RKO (cell line): ENCODE measurements at regions not wholly inside any gene's neighbourhood (a gene's known extent, or its start where the extent isn't known, plus 50 kb on each side); places are given as distances from the start of the nearest gene placed in this dataset.

Experiments
- DNase-seq: peaks from one replicate; pipeline ENCODE4 v3.0.0-alpha.2; 2016; ENCODE audit warnings: low spot score

DNA sequence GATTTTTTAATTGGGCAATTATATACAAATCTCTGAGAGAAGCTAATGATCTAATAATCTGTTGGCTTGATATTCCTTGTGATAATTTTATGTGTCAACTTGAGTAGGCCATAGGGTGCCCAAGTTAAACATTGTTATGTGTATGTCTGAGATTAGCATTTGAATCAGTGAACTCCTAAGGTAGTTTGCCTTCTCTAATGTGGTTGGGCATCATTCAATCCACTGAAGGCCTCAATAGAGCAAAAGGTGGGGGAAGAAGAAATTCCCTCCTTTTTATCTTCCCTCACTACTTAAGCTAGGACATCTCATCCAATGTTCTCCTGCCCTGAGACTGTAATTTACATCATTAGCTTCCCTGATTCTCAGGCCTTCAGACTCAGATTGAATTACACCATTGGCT lies 394.5 kb downstream of the LMO4 start:
- DNase-seq, result no peak

DNA sequence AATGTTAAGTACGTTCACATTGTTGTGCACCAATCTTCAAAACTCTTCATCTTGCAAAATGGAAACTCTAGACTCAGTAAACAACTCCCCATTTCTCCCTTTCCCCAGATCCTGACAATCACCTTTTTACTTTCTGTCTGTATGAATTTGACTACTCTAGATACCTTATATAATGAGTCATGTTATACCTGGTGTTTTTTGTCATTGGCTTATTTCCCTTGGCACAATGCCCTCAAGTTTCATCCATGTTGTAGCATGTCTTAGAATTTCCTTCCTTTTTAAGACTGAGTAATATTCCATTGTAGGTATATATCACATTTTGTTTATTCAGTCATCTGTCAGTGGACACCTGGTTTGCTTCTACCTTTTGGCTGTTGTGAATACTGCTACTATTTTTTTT lies 399.5 kb downstream of the LMO4 start:
- no peak for DNase-seq

- DNase-seq, result peak; percentile 0
Measured at GRCh38 chr1:87730274-87731216, 401.9 kb downstream of the LMO4 start.

- no peak for DNase-seq
Measured at GRCh38 chr1:87733386-87733785, 404.7 kb downstream of the LMO4 start.

GRCh38 chr1:87735750-87736149 lies 407.1 kb downstream of the LMO4 start:
- no peak for DNase-seq

DNA sequence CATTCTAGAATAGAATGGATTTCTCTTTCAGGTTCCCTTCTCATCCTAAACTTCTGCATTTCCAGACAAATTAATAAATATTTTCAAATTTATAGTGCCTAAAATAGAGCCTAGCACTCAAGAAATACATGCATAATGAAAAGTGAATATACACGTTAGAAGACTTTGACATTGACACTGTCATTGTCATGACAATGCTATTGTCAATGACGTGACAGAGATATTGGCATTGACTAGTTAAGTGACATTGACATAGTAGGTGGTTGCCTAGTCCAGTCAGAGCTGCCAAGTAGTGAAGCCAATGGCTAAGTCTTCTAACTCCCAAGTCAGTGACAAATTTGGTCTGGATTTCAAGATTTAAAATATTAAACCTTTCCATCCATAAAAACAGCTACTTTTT lies 410.5 kb downstream of the LMO4 start:
- no peak for DNase-seq

DNA sequence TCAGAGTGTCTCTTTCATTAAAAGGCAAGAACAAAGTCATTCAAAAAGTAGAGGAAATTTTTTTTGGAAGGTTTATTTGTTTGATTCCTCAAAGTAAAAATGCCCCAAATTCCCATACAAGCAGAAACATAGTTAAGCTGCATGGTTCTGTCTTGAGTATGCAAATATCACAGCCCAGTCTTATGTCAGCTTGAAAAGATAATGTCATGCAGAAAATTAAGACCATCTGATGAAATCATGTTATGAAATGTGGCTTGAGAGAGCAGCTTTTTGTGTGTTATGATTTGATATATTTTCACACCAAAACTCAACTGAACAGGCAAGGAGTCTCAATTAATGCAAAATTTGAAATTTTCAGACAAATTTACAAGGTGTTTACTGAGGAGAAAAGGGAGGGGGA lies 411.0 kb downstream of the LMO4 start:
- DNase-seq, result no peak

DNA sequence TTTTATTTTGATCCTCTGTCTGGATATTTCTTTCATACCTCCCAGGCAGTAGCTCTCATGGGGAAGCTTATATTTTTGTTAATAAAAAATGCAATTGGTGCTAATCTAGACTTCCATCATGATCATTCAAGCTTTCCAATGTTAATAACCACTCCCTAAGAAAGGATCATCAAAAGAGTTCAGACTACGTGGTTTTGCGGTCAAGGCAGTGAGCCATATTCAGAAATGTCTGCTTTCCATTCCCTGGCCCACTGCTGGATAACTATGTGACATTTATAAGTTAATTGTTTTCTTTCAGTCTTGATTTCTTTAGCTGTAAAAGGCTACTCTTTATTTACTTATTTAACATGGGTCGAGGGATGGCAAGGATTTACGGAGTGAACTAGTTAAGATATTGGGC lies 414.6 kb downstream of the LMO4 start:
- DNase-seq, result no peak

DNA sequence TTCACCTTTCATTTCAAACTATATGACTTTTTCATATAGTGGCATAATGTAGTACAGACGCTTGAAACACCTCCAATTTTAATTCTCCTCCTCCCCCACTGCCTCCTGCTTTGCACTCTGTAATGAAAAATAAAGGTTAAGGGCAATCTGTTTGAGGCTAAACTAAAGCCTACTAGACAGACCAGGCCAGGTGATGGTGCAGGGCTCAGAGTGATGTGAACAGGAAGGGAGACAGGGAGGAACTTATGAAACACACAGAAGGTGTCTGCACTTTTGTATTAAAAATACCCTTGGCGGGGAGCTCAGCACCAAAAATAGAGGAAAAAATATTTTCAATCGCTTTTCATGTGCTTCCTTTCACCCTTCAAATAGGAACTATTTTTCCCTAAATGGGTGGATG lies 415.4 kb downstream of the LMO4 start:
- DNase-seq, result no peak

GRCh38 chr1:87744763-87745162 lies 416.1 kb downstream of the LMO4 start:
- DNase-seq, result no peak

- no peak for DNase-seq
Measured at GRCh38 chr1:87753366-87753765, 424.7 kb downstream of the LMO4 start.

DNA sequence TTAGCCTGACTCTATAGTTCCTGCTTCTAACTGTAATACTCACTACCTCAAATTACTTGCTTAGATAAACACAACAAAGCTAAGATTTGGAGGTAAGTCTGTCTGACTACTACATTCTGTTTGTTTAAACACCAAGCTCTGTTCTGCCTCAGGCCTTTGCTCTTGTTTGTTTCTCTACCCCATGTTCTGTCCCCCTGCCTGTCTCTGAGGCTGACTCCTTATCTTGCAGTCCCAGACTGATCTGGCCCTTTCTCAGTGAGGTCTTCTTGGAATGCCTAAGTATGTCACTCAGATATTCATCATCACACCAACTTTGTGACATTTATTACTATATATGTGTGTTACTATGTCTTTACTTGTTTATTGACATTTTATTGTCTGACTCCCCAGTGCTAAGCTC lies 425.5 kb downstream of the LMO4 start:
- DNase-seq, result no peak

- no peak for DNase-seq
Measured at GRCh38 chr1:87757676-87758075, 429.0 kb downstream of the LMO4 start.

- no peak for DNase-seq
Measured at GRCh38 chr1:87759421-87760087, 430.9 kb downstream of the LMO4 start.

DNA sequence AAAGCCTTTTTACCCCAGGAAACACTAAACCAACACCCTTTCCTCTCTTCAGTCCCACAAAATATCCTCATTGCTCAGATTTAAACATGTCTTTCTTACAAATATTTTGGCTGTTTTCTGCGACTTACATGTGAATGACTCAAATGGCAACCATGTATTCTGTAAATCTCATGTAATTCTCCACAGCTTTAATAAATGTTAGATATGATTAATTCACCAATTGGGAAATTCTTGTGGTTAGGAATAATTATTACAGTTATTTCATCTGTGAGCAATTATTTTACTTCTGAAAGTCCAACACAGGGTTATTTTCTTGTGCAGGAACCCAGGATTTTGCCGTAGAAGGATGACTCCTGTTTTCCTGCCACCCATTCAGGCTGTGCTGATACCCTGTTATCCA lies 431.5 kb downstream of the LMO4 start:
- DNase-seq, result no peak

DNA sequence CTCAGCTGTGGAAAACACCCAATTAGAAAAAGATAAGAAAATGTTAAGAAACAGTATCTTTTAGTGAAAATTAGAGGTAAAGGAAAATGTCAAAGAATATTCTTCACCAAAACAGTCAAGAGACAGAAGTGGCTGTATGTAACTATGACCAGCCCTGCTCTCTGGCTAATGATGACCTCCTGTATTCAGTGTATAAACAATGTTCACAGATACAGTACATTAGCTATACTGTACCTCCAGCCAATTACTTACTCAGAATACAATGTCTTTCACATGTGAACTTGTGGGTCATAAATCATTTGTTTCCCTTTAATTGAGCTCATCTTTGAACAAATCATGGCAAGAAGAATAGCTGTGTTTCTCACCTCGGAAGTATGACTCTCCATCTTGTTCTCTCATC lies 432.0 kb downstream of the LMO4 start:
- DNase-seq, result no peak

DNA sequence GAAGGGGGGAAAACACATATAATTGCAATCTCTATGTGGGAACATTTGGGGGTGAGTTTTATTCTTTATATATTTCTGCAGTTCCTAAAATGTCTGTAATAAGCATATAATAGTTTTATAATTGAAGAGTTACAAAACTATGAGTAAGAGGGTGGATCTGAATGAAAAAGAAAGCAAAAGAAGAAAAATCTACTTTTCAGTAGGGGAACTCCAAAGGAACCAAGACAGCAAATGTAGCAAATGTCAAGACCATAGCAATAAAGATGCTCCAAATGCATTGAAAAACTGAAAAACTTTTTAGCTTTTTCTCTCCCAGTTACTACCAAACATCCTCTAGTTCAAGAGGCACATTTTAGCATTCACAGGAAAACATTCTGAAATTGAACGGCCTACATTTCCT lies 434.8 kb downstream of the LMO4 start:
- DNase-seq, result no peak

DNA sequence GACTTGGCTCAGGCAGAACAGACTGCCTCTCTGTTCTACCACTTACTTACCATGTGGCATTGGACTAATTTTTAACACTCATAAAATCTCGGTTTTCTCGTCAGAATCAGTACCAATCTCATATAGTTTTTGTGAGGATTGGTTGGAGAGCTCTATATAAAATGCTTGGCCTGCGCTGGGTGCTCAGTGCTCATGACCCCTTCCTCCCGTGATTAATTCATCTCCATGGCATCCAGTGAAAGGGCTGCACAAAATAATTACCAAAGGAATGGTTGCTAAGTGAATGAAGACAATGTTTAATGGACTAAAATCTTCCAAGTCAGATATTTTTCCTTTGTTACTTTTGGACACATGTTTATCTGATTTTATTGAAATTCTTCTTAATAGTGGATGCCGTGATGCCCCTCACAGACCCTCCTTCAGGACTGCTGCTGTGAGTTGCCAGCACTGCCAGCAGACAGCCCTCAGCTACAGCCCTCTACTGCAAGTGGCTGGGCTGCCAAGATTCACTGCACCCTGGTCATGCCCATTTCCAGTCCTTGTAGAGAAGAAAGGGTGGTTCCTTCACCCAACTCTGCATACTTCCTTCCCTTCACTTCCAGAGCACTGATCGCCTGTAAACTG lies 436.5 kb downstream of the LMO4 start:
- no peak for DNase-seq

GRCh38 chr1:87765681-87766070 lies 437.0 kb downstream of the LMO4 start:
- DNase-seq, result no peak

GRCh38 chr1:87766737-87767136 lies 438.1 kb downstream of the LMO4 start:
- DNase-seq, result no peak

- no peak for DNase-seq
Measured at GRCh38 chr1:87778896-87779295, 450.2 kb downstream of the LMO4 start.

GRCh38 chr1:87781554-87781953 lies 452.9 kb downstream of the LMO4 start:
- DNase-seq, result no peak

- DNase-seq, result no peak
Measured at GRCh38 chr1:87783315-87783714, 454.6 kb downstream of the LMO4 start.
